ENCODE measurements at regions not wholly inside any gene's neighbourhood (a gene's known extent, or its start where the extent isn't known, plus 50 kb on each side); places are given as distances from the start of the nearest gene placed in this dataset.

DNA sequence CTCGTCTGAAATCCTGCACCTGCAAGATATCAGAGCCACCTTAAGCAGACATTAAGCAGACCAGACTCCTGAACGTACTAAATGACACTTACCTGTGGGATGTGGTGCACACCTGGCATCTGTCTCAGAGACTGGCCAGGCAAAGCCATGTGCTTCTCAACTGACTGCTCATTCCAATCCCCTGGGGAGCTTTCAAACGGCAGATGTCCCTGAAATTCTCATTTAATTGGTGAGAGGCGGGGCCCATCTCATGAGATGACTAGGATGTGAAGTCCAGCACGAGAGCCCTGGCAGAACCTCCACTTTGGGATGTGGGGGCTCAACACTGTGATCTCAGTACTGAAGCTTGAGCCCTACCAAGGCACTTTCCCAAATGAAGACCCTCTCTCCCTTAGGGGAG lies 84.9 kb upstream of the HMGXB4 start:
- TF ChIP-seq, protein P1, sequence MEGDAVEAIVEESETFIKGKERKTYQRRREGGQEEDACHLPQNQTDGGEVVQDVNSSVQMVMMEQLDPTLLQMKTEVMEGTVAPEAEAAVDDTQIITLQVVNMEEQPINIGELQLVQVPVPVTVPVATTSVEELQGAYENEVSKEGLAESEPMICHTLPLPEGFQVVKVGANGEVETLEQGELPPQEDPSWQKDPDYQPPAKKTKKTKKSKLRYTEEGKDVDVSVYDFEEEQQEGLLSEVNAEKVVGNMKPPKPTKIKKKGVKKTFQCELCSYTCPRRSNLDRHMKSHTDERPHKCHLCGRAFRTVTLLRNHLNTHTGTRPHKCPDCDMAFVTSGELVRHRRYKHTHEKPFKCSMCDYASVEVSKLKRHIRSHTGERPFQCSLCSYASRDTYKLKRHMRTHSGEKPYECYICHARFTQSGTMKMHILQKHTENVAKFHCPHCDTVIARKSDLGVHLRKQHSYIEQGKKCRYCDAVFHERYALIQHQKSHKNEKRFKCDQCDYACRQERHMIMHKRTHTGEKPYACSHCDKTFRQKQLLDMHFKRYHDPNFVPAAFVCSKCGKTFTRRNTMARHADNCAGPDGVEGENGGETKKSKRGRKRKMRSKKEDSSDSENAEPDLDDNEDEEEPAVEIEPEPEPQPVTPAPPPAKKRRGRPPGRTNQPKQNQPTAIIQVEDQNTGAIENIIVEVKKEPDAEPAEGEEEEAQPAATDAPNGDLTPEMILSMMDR (IDR thresholded peaks at IDR 0.05; ENCODE audit: insufficient read depth, low read depth, low read length), result no peak
- TF ChIP-seq EZH2 (IDR thresholded peaks at IDR 0.05; ENCODE audit: insufficient read depth, low read length), result no peak

Data from astrocyte (in vitro differentiated cells and primary cell).